Epithelial cell of esophagus (primary cell): ENCODE measurements at regions not wholly inside any gene's neighbourhood (a gene's known extent, or its start where the extent isn't known, plus 50 kb on each side); places are given as distances from the start of the nearest gene placed in this dataset.
A peak's percentile ranks its signal among the peaks of the same experiment; 100 is the strongest.

Source experiments
- DNase-seq: peaks from one replicate; pipeline ENCODE4 v3.0.0; 2010; ENCODE audit warnings: low read depth
- H3K4me3 ChIP-seq: 2 replicates; pipeline ENCODE4 v1.5.1; 2011; ENCODE audit warnings: mild to moderate bottlenecking, low read length, control low read depth
- CTCF ChIP-seq: IDR thresholded peaks from 2 replicates; pipeline ENCODE4 v1.5.1; 2011; ENCODE audit warnings: low read depth, mild to moderate bottlenecking, low read length, control low read depth, inconsistent platforms; ENCODE audit not compliant: insufficient read depth; ENCODE audit errors: missing control alignments

DNA sequence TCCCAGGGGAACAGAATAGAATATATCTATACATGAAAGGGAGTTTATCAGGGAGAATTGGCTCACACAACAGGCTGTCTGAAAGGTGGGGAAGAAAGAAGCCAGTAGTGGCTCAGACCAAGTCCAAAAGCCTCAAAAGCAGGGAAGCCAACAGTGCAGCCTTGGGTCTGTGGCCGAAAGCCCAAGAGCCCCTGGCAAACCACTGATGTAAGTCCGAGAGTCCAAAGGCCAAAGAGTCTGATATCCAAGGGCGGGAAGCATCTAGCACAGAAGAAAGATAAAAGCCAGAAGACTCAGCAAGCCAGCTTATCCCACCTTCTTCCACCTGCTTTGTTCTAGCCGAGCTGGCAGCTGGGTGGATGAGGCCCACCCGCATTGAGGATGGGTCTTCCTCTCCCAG, 172.5 kb downstream of the CCDC71L start:
- no peak overlapping the region for H3K4me3 ChIP-seq
- TF ChIP-seq CTCF: no peak
- no peak for DNase-seq

- H3K4me3 ChIP-seq: no peak overlapping the region
- DNase-seq: no peak
- TF ChIP-seq CTCF: no peak
Measured at GRCh38 chr7:106487892-106488291, 173.1 kb downstream of the CCDC71L start.

GRCh38 chr7:106486331-106486730, 174.6 kb downstream of the CCDC71L start:
- no peak overlapping the region for H3K4me3 ChIP-seq
- no peak for TF ChIP-seq CTCF
- peak; percentile 80 for DNase-seq

DNA sequence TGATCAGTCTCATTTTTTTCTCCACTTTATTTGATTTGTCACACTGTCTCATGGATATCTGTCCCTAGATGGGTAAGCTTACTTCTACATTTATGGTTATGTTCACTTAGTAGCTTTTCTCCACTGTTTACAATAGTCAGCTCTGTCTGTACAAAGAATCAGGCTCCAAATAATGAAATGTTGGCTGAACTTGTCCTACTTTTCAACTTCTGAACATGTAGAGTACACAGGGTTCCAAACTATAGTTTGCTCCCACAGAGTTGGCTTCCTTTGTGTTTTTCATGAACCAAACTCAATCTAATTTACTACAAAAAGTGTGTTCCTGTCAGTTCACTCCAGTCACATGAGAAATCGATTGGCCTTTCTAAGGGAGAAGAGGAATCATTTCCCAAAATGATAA, 175.0 kb downstream of the CCDC71L start:
- no peak for TF ChIP-seq CTCF
- DNase-seq: no peak
- H3K4me3 ChIP-seq: no peak overlapping the region

GRCh38 chr7:106485031-106485551, 175.9 kb downstream of the CCDC71L start:
- peak; percentile 86 for DNase-seq
- no peak for TF ChIP-seq CTCF
- no peak overlapping the region for H3K4me3 ChIP-seq

DNA sequence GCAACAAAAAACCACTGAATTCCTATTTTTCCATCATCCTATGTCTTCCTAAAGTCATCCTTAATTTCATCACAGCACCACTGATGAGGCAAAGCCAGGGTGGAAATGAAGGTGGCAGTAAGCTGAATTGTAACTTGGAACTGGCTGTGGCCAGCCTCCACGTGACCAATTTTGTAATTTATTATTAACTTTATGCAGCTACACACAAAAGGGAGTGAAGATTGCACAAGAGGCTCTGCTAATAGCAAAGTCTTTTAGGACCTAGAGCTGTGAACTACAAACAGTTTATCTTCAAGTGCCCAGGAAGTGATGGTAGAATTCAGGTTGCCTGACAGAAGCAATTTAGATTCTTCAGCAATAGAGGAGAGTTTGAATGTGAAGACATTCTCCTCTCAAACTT, 176.4 kb downstream of the CCDC71L start:
- peak; percentile 53 for DNase-seq
- TF ChIP-seq CTCF: no peak
- no peak overlapping the region for H3K4me3 ChIP-seq

- H3K4me3 ChIP-seq: no peak overlapping the region
- no peak for TF ChIP-seq CTCF
- DNase-seq: no peak
Measured at GRCh38 chr7:106482091-106482490, 178.9 kb downstream of the CCDC71L start.
